Skin of body (tissue), 1 donor: ENCODE measurements at regions not wholly inside any gene's neighbourhood (a gene's known extent, or its start where the extent isn't known, plus 50 kb on each side); places are given as distances from the start of the nearest gene placed in this dataset.

Experiments
- DNase-seq: peaks from one replicate; lab custom pipeline; 2025; lab: John Stamatoyannopoulos, UW

DNA sequence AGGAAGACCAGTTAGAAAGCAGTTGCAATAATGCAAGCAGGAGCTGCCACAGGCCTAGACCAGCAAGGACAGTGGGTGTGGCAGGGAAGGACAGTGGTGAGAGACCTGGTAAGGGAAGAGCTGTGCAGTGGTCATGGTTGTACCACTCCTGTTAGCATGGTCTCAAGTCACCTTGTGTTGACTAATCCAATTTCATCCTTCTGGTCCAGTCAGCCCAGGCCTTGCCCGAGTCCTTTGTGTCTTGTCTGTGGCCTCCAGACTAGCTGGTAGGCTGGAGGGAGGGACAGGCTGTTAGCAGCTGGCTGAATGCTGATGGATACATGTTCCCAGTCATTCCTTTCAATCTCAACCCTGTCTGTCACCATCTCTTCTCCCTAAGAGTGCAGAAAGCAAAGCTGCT is 54.1 kb upstream of the BRD7 start:
- DNase-seq = no peak

DNA sequence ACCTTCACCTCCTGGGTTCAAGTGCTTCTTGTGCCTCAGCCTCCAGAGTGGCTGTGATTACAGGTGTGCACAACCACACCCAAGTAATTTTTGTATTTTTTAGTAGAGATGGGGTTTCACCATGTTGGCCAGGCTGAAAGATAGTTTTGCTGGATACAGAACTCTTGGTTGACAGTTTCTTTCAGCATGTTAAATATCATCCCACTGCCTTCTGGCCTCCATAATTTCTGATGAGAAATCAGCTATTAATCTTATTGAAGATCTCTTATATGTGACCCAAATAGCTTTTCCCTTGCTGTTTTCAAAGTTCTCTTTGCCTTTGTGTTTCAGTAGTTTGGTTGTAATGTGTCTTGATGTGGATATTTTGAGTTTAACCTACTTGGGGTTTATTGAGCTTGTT is 50.3 kb upstream of the BRD7 start:
- no peak for DNase-seq
